K562 (cell line): ENCODE measurements at regions not wholly inside any gene's neighbourhood (a gene's known extent, or its start where the extent isn't known, plus 50 kb on each side); places are given as distances from the start of the nearest gene placed in this dataset.

Experiments used
- ATAC-seq: fragments of 200-7000 bp; cut with Tn5 transposase; 3 replicates; pipeline ENCODE4 v1.9.1; 2020; ENCODE audit warnings: moderate library complexity
- BruUV-seq: library from RNA; stranded (reverse); fragments of 400-500 nt; replicated peaks from 2 replicates; lab custom pipeline; 2021; lab: Mats Ljungman, UMichigan
- CTCF ChIA-PET: fragments of 300-600 bp; formaldehyde crosslinking; extraction: SDS; loops from one replicate; lab custom pipeline; 2021; ENCODE audit warnings: low intra/inter-chr PET ratio; lab: Yijun Ruan, JAX
- POLR2A ChIA-PET: fragments of 300-600, 350-650 bp; sonication (Branson Sonifier 250); formaldehyde crosslinking; extraction: SDS; loops from one replicate; lab custom pipeline; 2021; ENCODE audit warnings: antibody characterized with exemption, inconsistent platforms; lab: Yijun Ruan, JAX
- DNase-seq, 4 experiments: peaks; one replicate each; pipeline versions ENCODE4 v3.0.0 to v3.0.0-alpha.2; 2011 to 2018; ENCODE audit warnings: low spot score in 3 of 4, mixed read lengths in 3 of 4; ENCODE audit errors: extremely low read depth in 1 of 4
- FAIRE-seq: peaks from 2 replicates; lab custom pipeline; 2011; peaks lifted over from hg19 to GRCh38; lab: Jason Lieb, UNC
- H2AFZ ChIP-seq: 2 replicates; pipeline ENCODE4 v1.6.0; 2011; ENCODE audit warnings: low read depth, low read length, control low read depth, inconsistent platforms
- H3K27ac ChIP-seq: fragments of 200-600 bp; 3 replicates; pipeline ENCODE4 v1.8.0; 2011; ENCODE audit warnings: low read depth, mild to moderate bottlenecking, control low read depth, inconsistent platforms, low read length, moderate library complexity, mixed read lengths; ENCODE audit errors: extremely low read depth
- H3K27me3 ChIP-seq, 2 experiments: fragments of 300-600 bp in 1 of 2; 2 replicates in 1 of 2; 3 replicates in 1 of 2; pipeline versions ENCODE4 v1.6.0 to v1.8.0; 2011; ENCODE audit warnings: inconsistent platforms in 2 of 2, low read length in 2 of 2, mild to moderate bottlenecking in 1 of 2, mixed read lengths in 1 of 2, moderate library complexity in 1 of 2; ENCODE audit not compliant: control insufficient read depth in 2 of 2, insufficient read depth in 2 of 2
- H3K36me3 ChIP-seq: fragments of 300-600 bp; 3 replicates; pipeline ENCODE4 v1.8.0; 2011; ENCODE audit warnings: mild to moderate bottlenecking, low read length, inconsistent platforms; ENCODE audit not compliant: control insufficient read depth, insufficient read depth
- H3K4me1 ChIP-seq, 2 experiments: fragments of 200-600 bp in 1 of 2; replicated peaks in 1 of 2; 2 replicates in 1 of 2; 3 replicates in 1 of 2; pipeline versions ENCODE4 v1.5.1 to v1.8.0; 2011; ENCODE audit warnings: inconsistent platforms in 2 of 2, low read length in 2 of 2, mild to moderate bottlenecking in 1 of 2, mixed read lengths in 1 of 2, moderate library complexity in 1 of 2; ENCODE audit not compliant: control insufficient read depth in 2 of 2, insufficient read depth in 2 of 2
- H3K4me2 ChIP-seq: 2 replicates; pipeline ENCODE4 v1.6.1; 2011; ENCODE audit warnings: low read length, control low read depth, inconsistent platforms, mixed read lengths; ENCODE audit not compliant: insufficient read depth
- H3K4me3 ChIP-seq: fragments of 200-600 bp; sonication (generic), shearing (Covaris generic); 2 replicates; pipeline ENCODE4 v1.5.1; 2016; ENCODE audit warnings: control low read depth, inconsistent platforms
- H3K79me2 ChIP-seq: fragments of 200-600 bp; 3 replicates; pipeline ENCODE4 v1.8.0; 2011; ENCODE audit warnings: low read length, inconsistent platforms; ENCODE audit not compliant: control insufficient read depth, insufficient read depth
- H3K9ac ChIP-seq, 2 experiments: 2 replicates each; pipeline versions ENCODE4 v1.6.0 to v1.6.1; 2011; ENCODE audit warnings: low read depth in 2 of 2, low read length in 2 of 2, control low read depth in 1 of 2, inconsistent platforms in 1 of 2, mild to moderate bottlenecking in 1 of 2, mixed read lengths in 1 of 2; ENCODE audit not compliant: insufficient read depth in 1 of 2
- H3K9me1 ChIP-seq: one replicate; pipeline ENCODE4 v1.6.0; 2011; ENCODE audit warnings: inconsistent platforms, mild to moderate bottlenecking, low read length, moderate library complexity; ENCODE audit not compliant: control insufficient read depth, insufficient read depth
- H3K9me3 ChIP-seq: replicated peaks from 2 replicates; pipeline ENCODE4 v1.5.1; 2011; ENCODE audit warnings: low read depth, low read length, inconsistent platforms; ENCODE audit not compliant: control insufficient read depth, insufficient read depth
- H4K20me1 ChIP-seq: replicated peaks from 2 replicates; pipeline ENCODE4 v1.6.1; 2011; ENCODE audit warnings: low read length, inconsistent platforms, mixed read lengths; ENCODE audit not compliant: control insufficient read depth, insufficient read depth
- CAMTA2 ChIP-seq: fragments of 250-450 bp; sonication (Bioruptor Pico); conservative IDR thresholded peaks from 2 replicates; pipeline ENCODE4 v1.5.1; 2022
- CBX8 ChIP-seq: fragments of 200-600 bp; sonication (generic); IDR thresholded peaks from 2 replicates; pipeline ENCODE4 v1.6.1; 2012; ENCODE audit warnings: borderline replicate concordance, mixed run types, low read depth, mild to moderate bottlenecking, moderate library complexity, mixed read lengths, low read length, control low read depth, inconsistent platforms; ENCODE audit not compliant: poor library complexity, severe bottlenecking; ENCODE audit errors: extremely low read depth
- CGGBP1 ChIP-seq: fragments of 250-450 bp; sonication (Bioruptor Pico); IDR thresholded peaks from 2 replicates; pipeline ENCODE4 v1.9.0; 2021; ENCODE audit warnings: mild to moderate bottlenecking
- FIP1L1 ChIP-seq: fragments of 200-400 bp; formaldehyde crosslinking; IDR thresholded peaks from 2 replicates; pipeline ENCODE4 v1.6.1; 2018; ENCODE audit warnings: mild to moderate bottlenecking, low read depth, low read length; ENCODE audit not compliant: poor library complexity, severe bottlenecking
- FOS ChIP-seq: IDR thresholded peaks from 3 replicates; pipeline ENCODE4 v1.6.1; 2011; ENCODE audit not compliant: insufficient read length; ENCODE audit errors: extremely low read depth
- IRF1 ChIP-seq: sonication (generic); formaldehyde crosslinking; IDR thresholded peaks from 2 replicates; pipeline ENCODE4 v1.8.0; 2022; ENCODE audit warnings: missing genetic modification reagents, mild to moderate bottlenecking, borderline replicate concordance
- KAT7 ChIP-seq: sonication (generic); formaldehyde crosslinking; IDR thresholded peaks from 2 replicates; pipeline ENCODE4 v1.8.0; 2022; ENCODE audit warnings: missing genetic modification reagents, mild to moderate bottlenecking, borderline replicate concordance
- RREB1 ChIP-seq: fragments of 250-450 bp; sonication (Bioruptor Pico); IDR thresholded peaks from 2 replicates; pipeline ENCODE4 v1.4.0; 2020
- SMC3 ChIP-seq: conservative IDR thresholded peaks from 2 replicates; pipeline ENCODE4 v1.6.1; 2011; ENCODE audit warnings: low read depth, low read length, improper control_type of control experiment; ENCODE audit not compliant: insufficient read depth
- ZBTB5 ChIP-seq: fragments of 450-650 bp; IDR thresholded peaks from 2 replicates; pipeline ENCODE4 v1.6.1; 2017; ENCODE audit warnings: antibody characterized with exemption
- ZFP36 ChIP-seq: fragments of 150-350 bp; IDR thresholded peaks from 2 replicates; pipeline ENCODE4 v1.6.1; 2018; ENCODE audit warnings: low read length, low read depth; ENCODE audit not compliant: partially characterized antibody
- ZNF174 ChIP-seq: fragments of 250-450 bp; sonication (Bioruptor Pico); IDR thresholded peaks from 2 replicates; pipeline ENCODE4 v1.4.0; 2020; ENCODE audit warnings: mild to moderate bottlenecking
- WGBS: fragments of 100-300 bp; shearing (Covaris generic); methylation state at CpG from one replicate; pipeline ENCODE4 v1.1.6; 2016; ENCODE audit warnings: low coverage, mixed read lengths; ENCODE audit not compliant: insufficient coverage; ENCODE audit errors: missing lambda C conversion rate; 5-methylcytosine and 5-hydroxymethylcytosine counted together
- in situ Hi-C: fragments of 300-500 bp; cut with MboI; formaldehyde crosslinking; loops from 4 replicates; pipeline ENCODE4 v1.15.0; 2018; ENCODE audit warnings: inconsistent platforms, mixed read lengths
- intact Hi-C: fragments of 100-400 bp; cut with micrococcal nuclease; formaldehyde crosslinking; loops from 2 replicates; pipeline ENCODE4 v1.14.2; 2022

GRCh38 chr2:77823028-77823427, 300.9 kb upstream of the LRRTM4 start:
- Histone ChIP-seq H3K4me2 (no peak overlapping the region), H2AFZ (no peak overlapping the region), H3K9me3 (no peaks in the 10 kb centered on the region), H3K79me2 (no peaks in the 10 kb centered on the region), H3K36me3 (no peaks in the 10 kb centered on the region), H3K27me3 (no peaks in the 10 kb centered on the region), H4K20me1 (no peaks in the 10 kb centered on the region), H3K9ac (no peak overlapping the region), H3K4me1 (no peaks in the 10 kb centered on the region), H3K9me1 (no peaks in the 10 kb centered on the region), H3K4me3 (no peak overlapping the region), H3K27ac (no peak overlapping the region)
- BruUV-seq, result no TSS peak
- WGBS, result 0% methylated on average over 2 of the region's 2 CpGs
- POLR2A ChIA-PET, result no interaction called here
- CTCF ChIA-PET, result no interaction called here
- DNase-seq (no peak), FAIRE-seq (no peak), ATAC-seq (no peak)
- in situ Hi-C loops, result no loop called here
- intact Hi-C loops, result no loop called here
- TF ChIP-seq ZNF174 (CRISPR knock-in tag) (no peak), KAT7 (no peak), IRF1 (no peak), RREB1 (CRISPR knock-in tag) (no peak), ZBTB5 (no peak), FOS (no peak), CBX8 (no peak), ZFP36 (no peak), CGGBP1 (CRISPR knock-in tag) (no peak), CAMTA2 (CRISPR knock-in tag) (no peak), SMC3 (no peak), FIP1L1 (no peak)
